ENCODE measurements at regions not wholly inside any gene's neighbourhood (a gene's known extent, or its start where the extent isn't known, plus 50 kb on each side); places are given as distances from the start of the nearest gene placed in this dataset.
"Not testable (repeated sequence)": the region's sequence is repeated elsewhere in the genome, so short reads cannot be mapped to it uniquely, and the experiment has no call there.

DNA sequence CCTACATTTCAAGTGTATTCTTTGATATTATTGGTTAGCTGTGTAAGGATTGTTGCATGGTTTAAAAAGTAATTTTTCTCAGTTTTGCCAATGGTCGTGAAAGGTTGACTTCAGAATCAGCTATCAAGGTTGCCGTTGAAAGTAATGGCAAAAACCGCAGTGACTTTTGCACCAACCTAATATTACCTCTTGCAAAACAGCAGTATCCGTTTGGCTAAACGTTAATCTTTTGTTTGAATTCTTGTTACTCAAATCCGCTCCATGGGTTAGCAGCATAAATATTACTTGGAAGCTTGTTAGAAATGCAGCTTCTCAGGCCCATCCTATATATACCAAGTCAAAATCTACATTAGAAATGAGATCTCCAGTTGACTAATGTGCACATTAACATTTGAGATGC lies 141.6 kb upstream of the PRSS12 start:
- TF ChIP-seq, protein P1, sequence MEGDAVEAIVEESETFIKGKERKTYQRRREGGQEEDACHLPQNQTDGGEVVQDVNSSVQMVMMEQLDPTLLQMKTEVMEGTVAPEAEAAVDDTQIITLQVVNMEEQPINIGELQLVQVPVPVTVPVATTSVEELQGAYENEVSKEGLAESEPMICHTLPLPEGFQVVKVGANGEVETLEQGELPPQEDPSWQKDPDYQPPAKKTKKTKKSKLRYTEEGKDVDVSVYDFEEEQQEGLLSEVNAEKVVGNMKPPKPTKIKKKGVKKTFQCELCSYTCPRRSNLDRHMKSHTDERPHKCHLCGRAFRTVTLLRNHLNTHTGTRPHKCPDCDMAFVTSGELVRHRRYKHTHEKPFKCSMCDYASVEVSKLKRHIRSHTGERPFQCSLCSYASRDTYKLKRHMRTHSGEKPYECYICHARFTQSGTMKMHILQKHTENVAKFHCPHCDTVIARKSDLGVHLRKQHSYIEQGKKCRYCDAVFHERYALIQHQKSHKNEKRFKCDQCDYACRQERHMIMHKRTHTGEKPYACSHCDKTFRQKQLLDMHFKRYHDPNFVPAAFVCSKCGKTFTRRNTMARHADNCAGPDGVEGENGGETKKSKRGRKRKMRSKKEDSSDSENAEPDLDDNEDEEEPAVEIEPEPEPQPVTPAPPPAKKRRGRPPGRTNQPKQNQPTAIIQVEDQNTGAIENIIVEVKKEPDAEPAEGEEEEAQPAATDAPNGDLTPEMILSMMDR (IDR thresholded peaks at IDR 0.05; ENCODE audit: insufficient read depth, low read length, poor library complexity, severe bottlenecking) = not testable (repeated sequence)
- TF ChIP-seq EZH2phosphoT487 (conservative IDR thresholded peaks at IDR 0.05; ENCODE audit: low read length) = not testable (repeated sequence)
